Central memory CD8-positive, alpha-beta T cell (primary cell): ENCODE measurements at regions not wholly inside any gene's neighbourhood (a gene's known extent, or its start where the extent isn't known, plus 50 kb on each side); places are given as distances from the start of the nearest gene placed in this dataset.

Source experiments
- ATAC-seq: fragments of 150-1000 bp; cut with Tn5 transposase; replicated peaks from 2 replicates; pipeline ENCODE4 v1.10.0; 2022; ENCODE audit warnings: mild to moderate bottlenecking, moderate FRiP score, moderate number of reproducible peaks; ENCODE audit not compliant: poor library complexity, severe bottlenecking; ENCODE audit errors: extremely low read depth
- DNase-seq, 2 donors: peaks; one replicate each; pipeline ENCODE4 v3.0.0; 2021; ENCODE audit warnings: low spot score in 2 of 2
- H3K27ac Mint-ChIP-seq: one replicate; pipeline ENCODE4 v1.8.0; 2022; ENCODE audit warnings: low read depth, mild to moderate bottlenecking, moderate library complexity, mixed read lengths
- H3K27me3 Mint-ChIP-seq: one replicate; pipeline ENCODE4 v1.8.0; 2022; ENCODE audit warnings: mixed read lengths
- H3K36me3 Mint-ChIP-seq: one replicate; pipeline ENCODE4 v1.8.0; 2022; ENCODE audit warnings: mild to moderate bottlenecking, moderate library complexity, mixed read lengths; ENCODE audit not compliant: insufficient read depth
- H3K4me1 Mint-ChIP-seq: one replicate; pipeline ENCODE4 v1.8.0; 2022; ENCODE audit warnings: mixed read lengths
- H3K4me3 Mint-ChIP-seq: one replicate; pipeline ENCODE4 v1.8.0; 2022; ENCODE audit warnings: mild to moderate bottlenecking, moderate library complexity, mixed read lengths
- H3K9me3 Mint-ChIP-seq: one replicate; pipeline ENCODE4 v1.8.0; 2022; ENCODE audit warnings: mixed read lengths

GRCh38 chr18:47461406-47461948, 210.0 kb upstream of the SKOR2 start:
- Mint-ChIP-seq H3K27ac (no peak overlapping the region), H3K9me3 (no peaks in the 10 kb centered on the region), H3K4me1 (no peaks in the 10 kb centered on the region), H3K36me3 (no peaks in the 10 kb centered on the region), H3K27me3 (peaks cover 18% of the 10 kb centered on the region), H3K4me3 (no peak overlapping the region)
- no peak for ATAC-seq
- no peak for DNase-seq

- no peak for DNase-seq
- Mint-ChIP-seq H3K36me3 (no peaks in the 10 kb centered on the region), H3K27ac (no peak overlapping the region), H3K4me1 (no peaks in the 10 kb centered on the region), H3K27me3 (peaks cover 18% of the 10 kb centered on the region), H3K4me3 (no peak overlapping the region), H3K9me3 (no peaks in the 10 kb centered on the region)
- no peak for ATAC-seq
Observed at GRCh38 chr18:47458483-47458882, 207.0 kb upstream of the SKOR2 start.

GRCh38 chr18:47457614-47458013, 206.2 kb upstream of the SKOR2 start:
- Mint-ChIP-seq H3K4me1 (no peaks in the 10 kb centered on the region), H3K4me3 (no peak overlapping the region), H3K27me3 (peaks cover 18% of the 10 kb centered on the region), H3K27ac (no peak overlapping the region), H3K36me3 (no peaks in the 10 kb centered on the region), H3K9me3 (no peaks in the 10 kb centered on the region)
- ATAC-seq (no peak), DNase-seq (no peak)

- Mint-ChIP-seq H3K4me1 (no peaks in the 10 kb centered on the region), H3K36me3 (no peaks in the 10 kb centered on the region), H3K9me3 (no peaks in the 10 kb centered on the region), H3K27me3 (peaks cover 9% of the 10 kb centered on the region), H3K4me3 (no peak overlapping the region), H3K27ac (no peak overlapping the region)
- ATAC-seq (no peak), DNase-seq (no peak)
Observed at GRCh38 chr18:47453038-47453437, 201.6 kb upstream of the SKOR2 start.

- Mint-ChIP-seq H3K36me3 (no peaks in the 10 kb centered on the region), H3K4me1 (no peaks in the 10 kb centered on the region), H3K4me3 (no peak overlapping the region), H3K9me3 (peaks cover 6% of the 10 kb centered on the region), H3K27ac (no peak overlapping the region), H3K27me3 (peaks cover 14% of the 10 kb centered on the region)
- DNase-seq: no peak
- ATAC-seq: no peak
Observed at GRCh38 chr18:47448956-47449355, 197.5 kb upstream of the SKOR2 start.

GRCh38 chr18:47441914-47442313, 190.5 kb upstream of the SKOR2 start:
- DNase-seq (no peak), ATAC-seq (no peak)
- H3K9me3 Mint-ChIP-seq: peaks cover 19% of the 10 kb centered on the region
- no peak overlapping the region for H3K27ac Mint-ChIP-seq
- no peaks in the 10 kb centered on the region for H3K36me3 Mint-ChIP-seq
- no peak overlapping the region for H3K4me3 Mint-ChIP-seq
- H3K27me3 Mint-ChIP-seq: peaks cover 59% of the 10 kb centered on the region
- H3K4me1 Mint-ChIP-seq: no peaks in the 10 kb centered on the region

- H3K36me3 Mint-ChIP-seq: no peaks in the 10 kb centered on the region
- DNase-seq: no peak
- ATAC-seq: no peak
- peaks cover 15% of the 10 kb centered on the region for H3K9me3 Mint-ChIP-seq
- H3K4me3 Mint-ChIP-seq: no peak overlapping the region
- H3K27ac Mint-ChIP-seq: no peak overlapping the region
- no peaks in the 10 kb centered on the region for H3K4me1 Mint-ChIP-seq
- H3K27me3 Mint-ChIP-seq: peaks cover 49% of the 10 kb centered on the region
Observed at GRCh38 chr18:47438001-47438400, 186.5 kb upstream of the SKOR2 start.

- no peak overlapping the region for H3K4me3 Mint-ChIP-seq
- ATAC-seq (no peak), DNase-seq (no peak)
- no peaks in the 10 kb centered on the region for H3K36me3 Mint-ChIP-seq
- peaks cover 47% of the 10 kb centered on the region for H3K27me3 Mint-ChIP-seq
- peaks cover 15% of the 10 kb centered on the region for H3K9me3 Mint-ChIP-seq
- H3K4me1 Mint-ChIP-seq: no peaks in the 10 kb centered on the region
- no peak overlapping the region for H3K27ac Mint-ChIP-seq
Observed at GRCh38 chr18:47436871-47437270, 185.4 kb upstream of the SKOR2 start.

- no peak overlapping the region for H3K4me3 Mint-ChIP-seq
- H3K9me3 Mint-ChIP-seq: peaks cover 7% of the 10 kb centered on the region
- peaks cover 24% of the 10 kb centered on the region for H3K27me3 Mint-ChIP-seq
- no peak for DNase-seq
- no peak overlapping the region for H3K27ac Mint-ChIP-seq
- H3K4me1 Mint-ChIP-seq: no peaks in the 10 kb centered on the region
- no peak for ATAC-seq
- no peaks in the 10 kb centered on the region for H3K36me3 Mint-ChIP-seq
Observed at GRCh38 chr18:47434214-47434746, 182.8 kb upstream of the SKOR2 start.

- no peaks in the 10 kb centered on the region for H3K36me3 Mint-ChIP-seq
- H3K27me3 Mint-ChIP-seq: no peaks in the 10 kb centered on the region
- no peak for DNase-seq
- no peaks in the 10 kb centered on the region for H3K4me1 Mint-ChIP-seq
- no peaks in the 10 kb centered on the region for H3K9me3 Mint-ChIP-seq
- no peak for ATAC-seq
- no peak overlapping the region for H3K4me3 Mint-ChIP-seq
- no peak overlapping the region for H3K27ac Mint-ChIP-seq
Observed at GRCh38 chr18:47427923-47428637, 176.6 kb upstream of the SKOR2 start.

- no peak for ATAC-seq
- Mint-ChIP-seq H3K9me3 (no peaks in the 10 kb centered on the region), H3K4me1 (no peaks in the 10 kb centered on the region), H3K27me3 (no peaks in the 10 kb centered on the region), H3K27ac (no peak overlapping the region), H3K4me3 (no peak overlapping the region), H3K36me3 (no peaks in the 10 kb centered on the region)
- no peak for DNase-seq
Observed at GRCh38 chr18:47427072-47427471, 175.6 kb upstream of the SKOR2 start.

- H3K27ac Mint-ChIP-seq: no peak overlapping the region
- DNase-seq (no peak), ATAC-seq (no peak)
- no peaks in the 10 kb centered on the region for H3K4me1 Mint-ChIP-seq
- H3K9me3 Mint-ChIP-seq: no peaks in the 10 kb centered on the region
- H3K27me3 Mint-ChIP-seq: peaks cover 1% of the 10 kb centered on the region
- no peaks in the 10 kb centered on the region for H3K36me3 Mint-ChIP-seq
- no peak overlapping the region for H3K4me3 Mint-ChIP-seq
Observed at GRCh38 chr18:47425365-47425764, 173.9 kb upstream of the SKOR2 start.

- no peaks in the 10 kb centered on the region for H3K36me3 Mint-ChIP-seq
- H3K9me3 Mint-ChIP-seq: no peaks in the 10 kb centered on the region
- no peak overlapping the region for H3K27ac Mint-ChIP-seq
- no peaks in the 10 kb centered on the region for H3K4me1 Mint-ChIP-seq
- peaks cover 22% of the 10 kb centered on the region for H3K27me3 Mint-ChIP-seq
- H3K4me3 Mint-ChIP-seq: no peak overlapping the region
- ATAC-seq (no peak), DNase-seq (no peak)
Observed at GRCh38 chr18:47422524-47422923, 171.1 kb upstream of the SKOR2 start.
